OCI-LY7 (cell line): ENCODE measurements at regions not wholly inside any gene's neighbourhood (a gene's known extent, or its start where the extent isn't known, plus 50 kb on each side); places are given as distances from the start of the nearest gene placed in this dataset.

Experiments
- CTCF ChIP-seq: fragments of 200-600 bp; sonication (generic); conservative IDR thresholded peaks from 2 replicates; pipeline ENCODE4 v1.5.1; 2014; ENCODE audit warnings: mild to moderate bottlenecking, antibody characterized with exemption, low read length, moderate library complexity, mixed read lengths
- EZH2phosphoT487 ChIP-seq: fragments of 200-600 bp; sonication (generic); IDR thresholded peaks from 2 replicates; pipeline ENCODE4 v1.6.1; 2018; ENCODE audit warnings: low read depth, borderline replicate concordance, mild to moderate bottlenecking, mixed run types, antibody characterized with exemption, low read length, moderate library complexity, mixed read lengths

GRCh38 chr9:107141967-107142366 lies 141.1 kb upstream of the RAD23B start:
- TF ChIP-seq CTCF (peak; percentile 57; the same call in 1 of the 2 replicates), EZH2phosphoT487 (no peak)
